SK-N-SH treated with all-trans-retinoic acid at 6 μM for 48 hours (cell line): ENCODE measurements at regions not wholly inside any gene's neighbourhood (a gene's known extent, or its start where the extent isn't known, plus 50 kb on each side); places are given as distances from the start of the nearest gene placed in this dataset.

Source experiments
- BACH2 ChIP-seq: fragments of 250-450 bp; sonication (Bioruptor Pico); IDR thresholded peaks from 2 replicates; pipeline ENCODE4 v1.9.0; 2021; ENCODE audit warnings: mild to moderate bottlenecking, borderline replicate concordance
- ESRRG ChIP-seq: fragments of 250-450 bp; sonication (Bioruptor Pico); IDR thresholded peaks from 2 replicates; pipeline ENCODE4 v1.6.1; 2021; ENCODE audit warnings: mild to moderate bottlenecking
- PPARA ChIP-seq: fragments of 250-450 bp; sonication (Bioruptor Pico); IDR thresholded peaks from 2 replicates; pipeline ENCODE4 v1.5.0; 2020; ENCODE audit warnings: mild to moderate bottlenecking, borderline replicate concordance
- RARB ChIP-seq: fragments of 250-450 bp; sonication (Bioruptor Pico); IDR thresholded peaks from 2 replicates; pipeline ENCODE4 v1.8.0; 2021; ENCODE audit warnings: mild to moderate bottlenecking, moderate library complexity
- TCF4 ChIP-seq: fragments of 250-450 bp; sonication (Bioruptor Pico); IDR thresholded peaks from 2 replicates; pipeline ENCODE4 v1.8.0; 2021; ENCODE audit warnings: mild to moderate bottlenecking, moderate library complexity, borderline replicate concordance
- ZFP30 ChIP-seq: fragments of 450-650 bp; formaldehyde crosslinking; IDR thresholded peaks from 2 replicates; pipeline ENCODE4 v1.5.0; 2022; ENCODE audit warnings: mild to moderate bottlenecking, moderate library complexity
- ZNF565 ChIP-seq: fragments of 450-650 bp; formaldehyde crosslinking; conservative IDR thresholded peaks from 2 replicates; pipeline ENCODE4 v1.5.0; 2020; ENCODE audit warnings: low read depth, mild to moderate bottlenecking, moderate library complexity
- ZNF70 ChIP-seq: fragments of 450-650 bp; formaldehyde crosslinking; IDR thresholded peaks from 2 replicates; pipeline ENCODE4 v1.5.0; 2020; ENCODE audit warnings: mild to moderate bottlenecking, moderate library complexity
- TF ChIP-seq, protein P1 (sequence below): fragments of 250-450 bp; sonication (Bioruptor Pico); IDR thresholded peaks from 2 replicates; pipeline ENCODE4 v1.5.1; 2021; ENCODE audit warnings: mild to moderate bottlenecking, moderate library complexity

GRCh38 chr2:12547566-12548170, 169.1 kb upstream of the TRIB2 start:
- TF ChIP-seq ZNF70 (CRISPR knock-in tag) = no peak
- TF ChIP-seq ESRRG (CRISPR knock-in tag) = no peak
- no peak for TF ChIP-seq TCF4 (CRISPR knock-in tag)
- no peak for TF ChIP-seq BACH2 (CRISPR knock-in tag)
- TF ChIP-seq, protein P1, sequence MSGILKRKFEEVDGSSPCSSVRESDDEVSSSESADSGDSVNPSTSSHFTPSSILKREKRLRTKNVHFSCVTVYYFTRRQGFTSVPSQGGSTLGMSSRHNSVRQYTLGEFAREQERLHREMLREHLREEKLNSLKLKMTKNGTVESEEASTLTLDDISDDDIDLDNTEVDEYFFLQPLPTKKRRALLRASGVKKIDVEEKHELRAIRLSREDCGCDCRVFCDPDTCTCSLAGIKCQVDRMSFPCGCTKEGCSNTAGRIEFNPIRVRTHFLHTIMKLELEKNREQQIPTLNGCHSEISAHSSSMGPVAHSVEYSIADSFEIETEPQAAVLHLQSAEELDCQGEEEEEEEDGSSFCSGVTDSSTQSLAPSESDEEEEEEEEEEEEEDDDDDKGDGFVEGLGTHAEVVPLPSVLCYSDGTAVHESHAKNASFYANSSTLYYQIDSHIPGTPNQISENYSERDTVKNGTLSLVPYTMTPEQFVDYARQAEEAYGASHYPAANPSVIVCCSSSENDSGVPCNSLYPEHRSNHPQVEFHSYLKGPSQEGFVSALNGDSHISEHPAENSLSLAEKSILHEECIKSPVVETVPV (CRISPR knock-in tag) = no peak
- no peak for TF ChIP-seq ZFP30 (CRISPR knock-in tag)
- TF ChIP-seq RARB (CRISPR knock-in tag) = no peak
- TF ChIP-seq PPARA (CRISPR knock-in tag) = no peak
- no peak for TF ChIP-seq ZNF565 (CRISPR knock-in tag)
